ENCODE measurements at regions not wholly inside any gene's neighbourhood (a gene's known extent, or its start where the extent isn't known, plus 50 kb on each side); places are given as distances from the start of the nearest gene placed in this dataset.
"Not testable (repeated sequence)": the region's sequence is repeated elsewhere in the genome, so short reads cannot be mapped to it uniquely, and the experiment has no call there.

GRCh38 chr5:89087551-89088318 lies 204.8 kb upstream of the MEF2C start:
- DNase-seq = no peak

DNA sequence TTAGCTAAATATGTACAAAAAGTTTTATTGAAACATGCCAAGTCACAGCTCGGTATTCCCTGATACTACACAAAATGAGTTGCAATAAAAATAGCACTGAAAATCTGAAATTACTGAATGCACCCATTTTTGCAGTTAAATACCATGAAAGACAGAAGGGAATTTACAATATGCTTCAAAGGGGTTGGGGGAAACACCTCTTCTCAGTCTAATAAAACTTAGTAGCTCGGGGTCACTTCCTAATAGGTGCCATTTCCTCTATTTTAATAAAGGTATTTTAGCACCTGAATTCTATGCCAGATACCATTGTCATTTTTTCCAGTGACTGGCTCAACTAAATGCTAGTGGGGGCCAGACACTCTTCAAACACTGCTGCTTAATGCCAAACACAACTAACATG lies 204.1 kb upstream of the MEF2C start:
- no peak for DNase-seq

DNA sequence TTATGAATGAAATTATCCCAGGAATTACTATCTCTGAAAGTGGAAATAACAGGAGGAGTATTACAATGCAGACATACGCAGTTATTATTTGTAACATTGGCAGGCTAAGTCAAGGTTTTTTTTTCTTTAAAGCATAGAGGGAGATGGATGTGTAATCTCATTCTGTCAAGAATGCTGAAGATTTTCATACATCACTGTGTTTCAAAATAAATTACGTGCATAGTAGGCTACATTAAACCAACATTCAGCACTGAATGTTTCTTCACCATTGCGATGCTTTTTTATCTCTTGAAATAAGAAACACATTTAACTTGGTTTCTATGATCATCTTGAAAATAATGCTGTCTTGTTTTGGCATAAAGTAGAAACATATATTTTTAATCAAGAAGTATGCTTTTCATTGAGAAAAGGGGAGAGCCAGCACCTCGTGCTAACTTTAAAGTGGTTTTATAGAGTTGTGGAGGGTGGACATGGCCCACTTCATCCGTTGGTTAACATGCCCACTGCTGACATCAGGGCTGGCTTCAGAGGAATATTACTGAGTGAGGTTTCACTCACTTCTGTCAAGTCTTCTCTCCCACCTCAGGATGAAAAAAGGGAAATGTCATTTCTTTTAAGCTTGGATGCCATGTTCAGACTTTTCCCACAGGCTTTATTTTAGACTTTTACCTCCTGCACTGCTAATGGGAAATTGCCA lies 203.6 kb upstream of the MEF2C start:
- DNase-seq = no peak

GRCh38 chr5:89083791-89084190 lies 200.8 kb upstream of the MEF2C start:
- no peak for DNase-seq

- DNase-seq = no peak
Observed at GRCh38 chr5:89081360-89081759, 198.4 kb upstream of the MEF2C start.

GRCh38 chr5:89080467-89081116 lies 197.6 kb upstream of the MEF2C start:
- no peak for DNase-seq

GRCh38 chr5:89072842-89073672 lies 190.1 kb upstream of the MEF2C start:
- DNase-seq = no peak

DNA sequence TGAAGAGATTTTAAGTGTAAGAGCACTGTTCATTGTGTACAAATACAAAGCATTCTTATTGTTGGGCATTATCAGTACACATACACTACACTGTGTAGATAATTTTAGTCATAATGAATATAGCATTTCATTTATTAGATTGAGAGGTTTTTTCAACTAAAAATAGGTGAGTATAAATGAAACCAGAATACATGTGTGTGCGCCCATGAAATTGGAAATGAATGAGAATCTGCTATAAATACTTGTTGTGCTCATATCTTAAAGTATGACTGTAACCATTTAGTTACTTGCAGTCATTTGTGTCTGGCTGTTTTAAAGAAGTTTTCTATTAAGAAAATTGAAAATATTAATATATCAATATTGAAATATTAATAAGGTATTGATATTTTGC lies 189.0 kb upstream of the MEF2C start:
- DNase-seq = no peak

DNA sequence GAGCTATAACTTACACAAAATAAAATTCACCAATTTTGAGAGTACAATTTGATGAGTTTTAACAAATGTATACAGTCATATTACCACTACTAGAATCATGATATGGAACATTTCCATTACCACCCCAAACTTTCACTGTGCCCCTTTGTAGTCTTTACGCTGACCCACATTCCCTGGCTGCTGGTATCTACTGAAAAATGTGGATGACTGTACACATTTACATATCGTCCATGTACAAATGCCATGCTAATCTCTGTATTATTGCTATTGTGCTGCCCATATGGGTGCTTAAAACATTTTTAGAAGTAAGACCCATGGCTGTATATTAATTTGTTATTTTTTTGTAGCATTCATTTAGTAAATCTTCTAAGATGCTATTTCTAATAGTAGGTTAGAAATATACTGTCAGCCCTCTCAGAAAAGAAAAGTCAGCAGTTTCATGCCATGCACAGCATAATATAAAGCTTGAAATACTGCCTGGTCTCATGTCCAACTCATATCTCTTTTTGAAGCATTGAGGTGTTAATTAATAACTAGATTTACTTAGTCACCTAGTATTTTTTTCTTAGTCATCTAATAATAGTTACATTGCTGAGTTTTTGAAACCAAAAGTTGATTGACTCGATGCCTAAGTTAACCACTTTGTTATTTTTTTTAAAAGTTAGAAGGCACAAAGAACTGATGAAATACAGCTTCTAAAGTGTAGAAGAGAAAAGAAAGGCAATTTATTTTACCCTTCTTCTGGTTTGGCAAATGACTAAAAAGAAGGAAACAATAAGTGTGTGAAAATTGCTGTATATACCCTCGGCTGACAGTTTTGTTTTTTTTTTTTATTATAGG lies 188.3 kb upstream of the MEF2C start:
- no peak for DNase-seq

GRCh38 chr5:89069591-89069990 lies 186.6 kb upstream of the MEF2C start:
- DNase-seq = no peak

GRCh38 chr5:89067362-89067761 lies 184.4 kb upstream of the MEF2C start:
- no peak for DNase-seq

- no peak for DNase-seq
Observed at GRCh38 chr5:89065919-89066318, 182.9 kb upstream of the MEF2C start.

- DNase-seq = no peak
Observed at GRCh38 chr5:89064736-89065135, 181.8 kb upstream of the MEF2C start.

DNA sequence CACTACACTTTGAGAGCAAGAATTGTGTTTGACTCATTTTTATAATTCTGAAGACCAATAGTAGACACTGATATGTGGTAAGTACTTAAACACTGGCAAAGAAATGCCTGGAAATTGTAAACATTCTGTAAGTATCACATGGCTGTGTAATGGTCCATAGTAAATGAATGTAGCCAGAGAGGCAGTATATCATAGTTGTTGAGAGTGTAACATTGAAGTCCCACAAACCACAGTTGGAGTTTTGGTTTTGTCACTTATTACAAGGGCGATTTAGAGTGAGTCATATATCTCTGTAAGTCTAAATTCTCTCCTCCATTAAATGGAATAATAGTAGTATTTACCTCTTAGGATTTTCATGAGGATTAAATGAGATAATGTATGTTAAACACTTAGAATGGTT lies 181.1 kb upstream of the MEF2C start:
- DNase-seq = no peak

- DNase-seq = no peak
Observed at GRCh38 chr5:89060768-89061167, 177.8 kb upstream of the MEF2C start.

DNA sequence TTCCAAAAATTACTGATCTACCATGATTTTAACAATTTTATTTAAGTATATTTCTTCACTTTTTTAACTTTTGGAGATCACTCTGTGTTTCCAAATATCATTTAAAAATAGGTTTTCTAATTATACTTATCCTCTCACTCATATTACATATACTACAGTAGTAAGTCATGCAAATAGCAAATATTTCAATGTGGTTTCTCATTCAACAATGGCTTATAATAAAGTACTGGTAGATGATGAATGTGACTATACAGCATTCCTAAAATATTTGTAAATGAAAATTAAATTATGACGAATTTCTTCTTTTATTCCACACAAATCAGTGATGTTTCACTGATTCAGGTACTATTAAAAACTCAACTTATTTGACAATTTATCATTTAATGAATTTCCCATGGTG lies 176.3 kb upstream of the MEF2C start:
- no peak for DNase-seq

GRCh38 chr5:89055695-89056085 lies 172.7 kb upstream of the MEF2C start:
- no peak for DNase-seq

GRCh38 chr5:89055015-89055694 lies 172.2 kb upstream of the MEF2C start:
- no peak for DNase-seq

DNA sequence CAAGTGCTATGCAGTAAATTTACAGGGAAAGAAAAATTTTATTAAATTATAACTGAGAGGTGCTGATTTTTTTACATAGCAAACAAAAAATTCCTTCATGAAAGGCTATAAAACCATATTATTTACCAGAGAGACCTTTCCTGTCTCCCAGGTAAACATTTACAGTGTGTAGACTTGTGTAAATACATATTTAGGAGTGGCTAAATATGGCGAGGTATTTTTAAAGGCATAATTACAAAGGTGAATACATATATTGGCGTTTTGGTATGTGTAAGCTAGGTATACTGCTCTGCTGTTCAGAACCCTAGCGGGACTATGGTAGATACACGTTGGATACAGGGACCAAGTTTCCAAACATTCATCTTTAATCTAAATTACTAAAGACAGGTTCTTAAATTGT lies 170.6 kb upstream of the MEF2C start:
- DNase-seq = no peak

GRCh38 chr5:89050062-89050461 lies 167.1 kb upstream of the MEF2C start:
- DNase-seq = not testable (repeated sequence)

GRCh38 chr5:89047571-89047970 lies 164.6 kb upstream of the MEF2C start:
- DNase-seq = no peak

DNA sequence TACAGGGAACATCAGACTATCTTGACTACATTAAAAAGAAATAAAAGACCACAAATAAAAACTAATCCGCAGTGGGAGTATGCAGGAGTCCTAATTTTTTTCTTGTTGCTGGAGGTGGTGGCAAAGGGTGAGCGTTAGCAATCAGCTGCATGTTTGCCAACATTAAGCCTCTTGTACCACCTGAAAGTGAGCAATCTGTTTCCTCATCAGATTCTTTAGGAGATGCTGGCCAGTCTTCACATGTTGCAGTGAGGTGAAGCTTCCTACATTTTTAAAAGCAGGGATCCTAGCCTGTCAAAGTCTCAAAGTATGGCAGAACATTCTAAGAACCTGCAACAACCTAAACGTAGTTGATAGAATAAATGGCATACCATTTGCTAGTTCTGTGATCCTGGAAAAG lies 162.2 kb upstream of the MEF2C start:
- DNase-seq = no peak

All from NCI-H2171 (cell line).